NCI-H2171 (cell line): ENCODE measurements at regions not wholly inside any gene's neighbourhood (a gene's known extent, or its start where the extent isn't known, plus 50 kb on each side); places are given as distances from the start of the nearest gene placed in this dataset.
"Not testable (repeated sequence)": the region's sequence is repeated elsewhere in the genome, so short reads cannot be mapped to it uniquely, and the experiment has no call there.

ENCODE experiments used
- DNase-seq: peaks from one replicate; lab custom pipeline; 2025; lab: John Stamatoyannopoulos, UW

DNA sequence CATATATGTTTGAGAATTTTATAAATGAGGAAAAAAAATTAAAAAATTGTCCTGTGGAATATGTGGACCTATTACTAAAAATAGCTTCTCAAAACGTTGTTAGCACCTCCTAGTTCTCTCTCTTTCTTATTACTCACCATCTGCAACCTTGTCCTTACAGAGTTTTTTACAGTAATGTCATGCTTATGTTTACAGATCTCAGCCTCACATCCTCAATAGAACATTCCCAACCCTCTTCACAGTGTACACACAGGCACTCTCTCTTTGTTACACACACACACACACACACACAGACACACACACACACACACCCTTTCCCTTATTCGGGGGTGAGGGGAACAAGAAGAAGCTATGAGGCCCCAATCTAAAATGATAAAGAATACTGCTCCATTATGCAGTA, 197.7 kb downstream of the SLITRK6 start:
- no peak for DNase-seq

- no peak for DNase-seq
These were observed 201.3 kb downstream of the SLITRK6 start for GRCh38 chr13:85597790-85598500.

GRCh38 chr13:85592211-85592610, 207.0 kb downstream of the SLITRK6 start:
- no peak for DNase-seq

GRCh38 chr13:85590231-85590931, 208.8 kb downstream of the SLITRK6 start:
- no peak for DNase-seq

- no peak for DNase-seq
These were observed 210.2 kb downstream of the SLITRK6 start for GRCh38 chr13:85589021-85589420.

DNA sequence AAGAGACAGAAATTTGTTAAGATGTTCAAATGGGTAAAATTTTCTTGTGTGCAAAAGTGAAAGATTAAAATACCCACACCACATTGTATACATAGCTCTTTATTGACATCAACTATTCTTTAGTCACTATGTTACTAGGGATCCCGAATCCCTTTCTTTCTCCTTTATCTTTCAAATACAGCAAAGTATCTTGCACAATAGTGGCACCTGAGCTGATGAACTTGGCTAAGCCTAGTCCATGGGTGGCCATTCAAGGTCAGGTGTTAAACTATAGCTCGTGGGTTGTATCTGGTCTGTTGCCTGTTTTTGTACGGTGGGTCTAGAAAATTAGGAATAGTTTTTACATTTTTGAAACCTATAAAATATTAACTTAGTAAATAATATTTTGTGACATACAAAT, 210.9 kb downstream of the SLITRK6 start:
- no peak for DNase-seq

DNA sequence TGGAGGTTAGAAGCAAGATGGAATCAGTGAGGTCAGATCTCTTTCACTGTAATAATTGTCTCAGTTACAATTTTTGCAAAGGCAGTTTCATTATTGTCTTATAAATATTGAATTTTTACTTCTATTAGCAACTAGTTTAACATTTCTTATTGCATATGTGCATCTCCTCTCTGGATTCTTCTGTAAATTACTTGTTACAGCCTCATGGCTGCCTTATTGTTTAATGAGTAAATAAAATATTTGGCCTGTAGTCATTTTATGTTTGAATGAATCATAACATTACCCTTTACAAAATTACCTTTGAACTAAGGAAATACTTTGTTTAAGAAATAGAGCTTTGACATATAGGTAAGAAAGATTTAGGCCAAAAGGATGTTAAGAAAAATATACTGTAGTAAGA, 212.4 kb downstream of the SLITRK6 start:
- no peak for DNase-seq

DNA sequence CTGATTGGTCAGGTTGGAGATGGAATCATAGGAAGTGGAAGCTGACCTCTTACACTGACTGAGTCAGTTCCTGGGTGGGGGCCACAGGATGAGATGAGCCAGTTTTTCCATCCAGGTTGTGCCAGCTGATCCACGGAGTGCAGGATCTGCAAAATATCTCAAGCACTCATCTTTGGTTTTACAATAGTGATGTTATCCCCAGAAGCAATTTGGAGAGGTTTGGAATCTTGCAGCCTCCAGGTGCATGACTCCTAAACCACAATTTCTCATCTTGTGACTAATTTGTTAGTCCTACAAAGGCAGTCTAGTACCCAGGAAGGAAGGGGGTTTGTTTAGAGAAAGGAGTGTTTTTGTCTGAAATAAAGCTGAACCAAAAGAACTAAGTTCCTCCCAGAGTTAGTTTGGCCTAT, 212.8 kb downstream of the SLITRK6 start:
- DNase-seq = no peak

- no peak for DNase-seq
These were observed 216.3 kb downstream of the SLITRK6 start for GRCh38 chr13:85582890-85583289.

DNA sequence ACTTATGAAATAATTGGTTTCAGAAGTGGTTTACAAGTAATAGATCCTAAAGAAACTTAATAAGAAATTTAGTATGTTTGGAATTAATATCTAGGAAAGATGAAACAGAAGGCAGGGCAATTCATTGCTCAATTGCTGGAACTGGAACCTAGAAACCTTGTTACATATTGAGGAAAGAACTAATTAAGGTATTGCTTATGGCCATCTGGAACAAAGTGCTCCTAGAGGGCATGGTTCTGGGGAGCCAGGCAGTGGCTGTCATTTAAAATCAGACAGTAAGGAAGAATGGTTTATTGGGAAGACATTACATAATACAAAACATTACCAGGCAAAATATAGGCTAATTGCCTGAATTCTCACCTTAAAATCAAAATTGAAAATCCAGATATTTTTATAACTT, 224.1 kb downstream of the SLITRK6 start:
- no peak for DNase-seq

GRCh38 chr13:85567909-85568308, 231.3 kb downstream of the SLITRK6 start:
- no peak for DNase-seq

- no peak for DNase-seq
These were observed 233.6 kb downstream of the SLITRK6 start for GRCh38 chr13:85565652-85566051.

GRCh38 chr13:85564598-85564997, 234.6 kb downstream of the SLITRK6 start:
- DNase-seq = no peak

GRCh38 chr13:85562282-85562681, 236.9 kb downstream of the SLITRK6 start:
- DNase-seq = no peak

GRCh38 chr13:85557691-85558467, 241.3 kb downstream of the SLITRK6 start:
- DNase-seq = no peak

- DNase-seq = no peak
These were observed 248.2 kb downstream of the SLITRK6 start for GRCh38 chr13:85551012-85551411.

DNA sequence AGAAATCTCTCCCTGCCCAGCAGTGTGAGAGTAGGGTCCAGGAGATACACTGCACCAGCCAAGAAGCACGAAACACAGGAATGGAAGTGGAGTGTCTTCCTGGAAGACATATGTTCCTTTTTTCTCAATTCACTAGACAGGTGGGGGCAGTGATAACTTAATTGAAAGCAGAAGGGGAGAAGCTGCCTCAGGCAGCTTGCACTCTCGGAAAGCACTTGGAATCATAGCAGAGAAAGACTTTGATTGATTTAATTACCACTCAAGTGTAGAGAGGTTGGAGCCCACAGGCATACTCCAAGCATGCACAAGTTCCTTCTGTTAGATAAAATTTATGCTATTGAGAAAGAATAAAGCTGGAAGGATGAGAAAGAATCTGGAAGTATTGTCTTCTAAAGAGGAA, 249.4 kb downstream of the SLITRK6 start:
- no peak for DNase-seq

GRCh38 chr13:85548845-85549244, 250.4 kb downstream of the SLITRK6 start:
- DNase-seq = not testable (repeated sequence)

DNA sequence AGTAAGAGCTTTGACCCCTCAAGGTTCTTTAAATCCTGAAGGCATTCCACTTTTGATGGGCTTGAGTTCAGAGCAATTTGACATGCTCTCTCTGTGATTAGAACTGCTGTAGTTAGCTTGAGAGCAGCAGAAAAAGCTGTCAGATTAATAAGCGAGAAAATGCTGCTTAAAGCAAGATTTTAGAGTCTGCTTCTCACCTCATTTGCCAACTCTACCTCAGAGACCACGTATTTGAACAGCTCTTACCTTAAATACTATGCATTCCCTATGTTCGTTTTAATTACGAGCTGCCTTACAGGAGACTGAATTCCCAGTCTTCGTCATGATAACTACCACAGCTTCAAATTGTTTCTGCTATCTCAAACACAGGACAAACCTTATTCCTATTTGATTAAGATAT, 253.4 kb downstream of the SLITRK6 start:
- no peak for DNase-seq

DNA sequence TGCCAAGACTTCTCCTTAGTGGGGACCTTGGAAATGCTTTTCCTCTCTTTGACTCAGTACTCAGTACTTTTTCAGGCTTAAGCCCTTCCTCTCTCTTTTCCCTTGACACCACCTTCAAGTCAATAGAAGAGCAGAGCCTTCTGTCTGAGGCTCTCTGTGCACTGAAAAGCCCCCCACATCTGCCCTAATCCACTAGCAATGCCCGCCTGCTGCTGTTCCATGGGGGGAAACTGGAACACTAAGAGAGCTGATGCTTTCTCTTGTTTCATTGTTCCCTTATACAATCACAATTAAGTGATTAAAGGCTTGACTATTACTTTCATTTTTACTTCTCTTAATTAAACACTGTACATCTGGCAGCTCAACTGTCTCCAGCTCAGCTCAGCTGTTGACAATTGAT, 254.5 kb downstream of the SLITRK6 start:
- DNase-seq = no peak

- no peak for DNase-seq
These were observed 256.1 kb downstream of the SLITRK6 start for GRCh38 chr13:85543144-85543543.

- no peak for DNase-seq
These were observed 257.7 kb downstream of the SLITRK6 start for GRCh38 chr13:85541476-85541875.

DNA sequence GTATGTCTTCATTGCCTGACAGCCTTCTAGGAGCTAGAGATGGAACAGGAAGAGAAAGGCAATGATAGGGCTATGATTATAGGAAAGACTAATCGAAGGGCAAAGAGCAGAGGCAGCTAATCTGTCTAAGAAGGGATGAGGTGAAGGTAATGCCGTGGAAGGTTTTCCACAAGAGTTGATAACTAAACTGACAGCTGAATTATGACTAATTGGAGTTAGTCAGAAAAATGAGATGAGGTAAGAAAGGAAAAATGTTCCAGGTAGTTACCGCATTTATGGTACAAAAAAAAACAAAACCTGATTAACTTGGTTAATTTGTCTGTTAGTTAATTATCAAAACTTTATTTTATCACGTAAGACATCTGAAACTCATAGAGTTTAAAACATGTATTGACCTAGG, 260.3 kb downstream of the SLITRK6 start:
- no peak for DNase-seq
